H1 (cell line): ENCODE measurements at regions not wholly inside any gene's neighbourhood (a gene's known extent, or its start where the extent isn't known, plus 50 kb on each side); places are given as distances from the start of the nearest gene placed in this dataset.

Experiments used
- CTCF ChIP-seq, 3 experiments: IDR thresholded peaks; 1 replicate in 2 of 3; 2 replicates in 1 of 3; pipeline versions ENCODE4 v1.5.1 to v1.6.1; 2011; ENCODE audit warnings: low read length in 3 of 3, mild to moderate bottlenecking in 3 of 3, inconsistent platforms in 2 of 3, low read depth in 1 of 3, moderate library complexity in 1 of 3; ENCODE audit not compliant: insufficient read depth in 1 of 3; ENCODE audit errors: control extremely low read depth in 1 of 3
- KDM1A ChIP-seq: fragments of 200-600, 300-600 bp; sonication (generic); IDR thresholded peaks from 2 replicates; pipeline ENCODE4 v1.7.1; 2016; ENCODE audit warnings: mild to moderate bottlenecking, low read length, borderline replicate concordance

- TF ChIP-seq KDM1A (no peak), CTCF (IDR thresholded peaks at IDR 0.05; ENCODE audit: control extremely low read depth in 1 of 3, insufficient read depth in 1 of 3, low read depth in 1 of 3, low read length in 3 of 3) (no peak)
- TF ChIP-seq, all 59 proteins: peak for 0
Measured at GRCh38 chrX:131213400-131213799, 75.7 kb downstream of the IGSF1 start (continued).
